IPS DF 6.9 (cell line): ENCODE measurements at regions not wholly inside any gene's neighbourhood (a gene's known extent, or its start where the extent isn't known, plus 50 kb on each side); places are given as distances from the start of the nearest gene placed in this dataset.
"Not testable (repeated sequence)": the region's sequence is repeated elsewhere in the genome, so short reads cannot be mapped to it uniquely, and the experiment has no call there.

Source experiments
- DNase-seq: peaks from one replicate; pipeline ENCODE4 v3.0.0-alpha.2; 2013; ENCODE audit warnings: low read depth, low spot score
- H3K27ac ChIP-seq: one replicate; pipeline ENCODE4 v1.5.1; 2013; ENCODE audit warnings: low read length, control low read depth
- H3K27me3 ChIP-seq: 2 replicates; pipeline ENCODE4 v1.6.1; 2013; ENCODE audit warnings: mild to moderate bottlenecking, low read length; ENCODE audit not compliant: control insufficient read depth, insufficient read depth
- H3K36me3 ChIP-seq: 2 replicates; pipeline ENCODE4 v1.6.1; 2013; ENCODE audit warnings: low read length; ENCODE audit not compliant: control insufficient read depth, insufficient read depth
- H3K4me1 ChIP-seq: 2 replicates; pipeline ENCODE4 v1.6.1; 2013; ENCODE audit warnings: low read length; ENCODE audit not compliant: control insufficient read depth, insufficient read depth
- H3K4me3 ChIP-seq: 2 replicates; pipeline ENCODE4 v1.5.1; 2013; ENCODE audit warnings: mild to moderate bottlenecking, low read length
- H3K9me3 ChIP-seq: 2 replicates; pipeline ENCODE4 v1.6.1; 2013; ENCODE audit warnings: low read length, inconsistent platforms; ENCODE audit not compliant: control insufficient read depth, insufficient read depth
- WGBS: extraction: QIAGEN DNeasy Blood & Tissue Kit; methylation state at CpG from one replicate; pipeline ENCODE4 v1.1.7; 2013; ENCODE audit warnings: mixed read lengths, missing lambda C conversion rate; ENCODE audit not compliant: insufficient read length, insufficient coverage; 5-methylcytosine and 5-hydroxymethylcytosine counted together

GRCh38 chr14:52124791-52125684 lies 56.2 kb upstream of the NID2 start:
- Histone ChIP-seq H3K36me3 (no peaks in the 10 kb centered on the region), H3K27me3 (no peaks in the 10 kb centered on the region), H3K4me3 (no peak overlapping the region), H3K9me3 (no peaks in the 10 kb centered on the region), H3K4me1 (no peaks in the 10 kb centered on the region), H3K27ac (no peak overlapping the region)
- WGBS: no CpG with 5 or more reads among the region's 7 CpGs
- DNase-seq: peak; percentile 54

DNA sequence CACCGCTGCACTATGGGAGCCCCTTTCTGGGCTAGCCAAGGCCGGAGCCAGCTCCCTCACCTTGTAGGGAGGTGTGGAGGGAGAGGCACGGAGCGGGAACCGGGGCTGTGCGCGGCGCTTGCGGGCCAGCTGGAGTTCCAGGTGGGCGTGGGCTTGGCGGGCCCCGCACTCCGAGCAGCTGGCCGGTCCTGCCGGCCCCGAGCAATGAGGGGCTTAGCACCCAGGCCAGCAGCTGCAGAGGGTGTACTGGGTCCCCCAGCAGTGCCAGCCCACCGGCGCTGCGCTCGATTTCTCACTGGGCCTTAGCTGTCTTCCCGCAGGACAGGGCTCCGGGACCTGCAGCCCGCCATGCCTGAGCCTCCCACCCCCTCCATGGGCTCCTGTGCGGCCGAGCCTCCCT lies 53.3 kb upstream of the NID2 start:
- not testable (repeated sequence) for H3K9me3 ChIP-seq, H3K36me3 ChIP-seq, H3K27me3 ChIP-seq, DNase-seq, H3K27ac ChIP-seq, H3K4me1 ChIP-seq, H3K4me3 ChIP-seq
- no CpG with 5 or more reads among the region's 25 CpGs for whole genome bisulfite sequencing

DNA sequence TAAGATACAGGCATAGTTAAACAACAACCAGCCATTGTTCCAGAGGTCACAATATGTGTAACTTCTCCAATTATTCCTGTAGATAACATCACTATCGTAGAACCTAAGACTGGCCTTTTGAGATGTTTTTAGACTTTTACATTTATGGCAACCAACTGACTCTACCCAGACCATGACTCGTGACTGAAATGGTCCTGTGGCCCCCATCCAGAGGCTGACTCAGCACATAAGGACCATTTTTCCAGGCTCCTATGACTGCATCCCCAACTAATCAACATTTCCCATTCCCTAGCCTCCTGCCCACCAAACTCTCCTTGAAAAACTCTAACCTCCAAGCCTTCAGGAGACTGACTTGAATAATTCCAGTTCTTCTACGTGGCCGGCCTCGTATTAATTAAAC lies 52.6 kb upstream of the NID2 start:
- H3K9me3 ChIP-seq: no peaks in the 10 kb centered on the region
- WGBS: no CpG with 5 or more reads among the region's 5 CpGs
- H3K27ac ChIP-seq: no peak overlapping the region
- no peaks in the 10 kb centered on the region for H3K36me3 ChIP-seq
- DNase-seq: no peak
- H3K4me1 ChIP-seq: no peaks in the 10 kb centered on the region
- no peaks in the 10 kb centered on the region for H3K27me3 ChIP-seq
- no peak overlapping the region for H3K4me3 ChIP-seq

GRCh38 chr14:52119030-52119429 lies 50.2 kb upstream of the NID2 start:
- Histone ChIP-seq H3K36me3 (no peaks in the 10 kb centered on the region), H3K9me3 (no peaks in the 10 kb centered on the region), H3K27me3 (no peaks in the 10 kb centered on the region), H3K4me3 (no peak overlapping the region), H3K27ac (no peak overlapping the region), H3K4me1 (no peaks in the 10 kb centered on the region)
- WGBS: no CpG with 5 or more reads among the region's 3 CpGs
- no peak for DNase-seq
